ENCODE measurements at regions not wholly inside any gene's neighbourhood (a gene's known extent, or its start where the extent isn't known, plus 50 kb on each side); places are given as distances from the start of the nearest gene placed in this dataset.

- no peaks in the 10 kb centered on the region for H3K36me3 Mint-ChIP-seq
- no peaks in the 10 kb centered on the region for H3K9me3 Mint-ChIP-seq
Observed at GRCh38 chr9:11743356-11743755, 949.8 kb upstream of the TYRP1 start.

DNA sequence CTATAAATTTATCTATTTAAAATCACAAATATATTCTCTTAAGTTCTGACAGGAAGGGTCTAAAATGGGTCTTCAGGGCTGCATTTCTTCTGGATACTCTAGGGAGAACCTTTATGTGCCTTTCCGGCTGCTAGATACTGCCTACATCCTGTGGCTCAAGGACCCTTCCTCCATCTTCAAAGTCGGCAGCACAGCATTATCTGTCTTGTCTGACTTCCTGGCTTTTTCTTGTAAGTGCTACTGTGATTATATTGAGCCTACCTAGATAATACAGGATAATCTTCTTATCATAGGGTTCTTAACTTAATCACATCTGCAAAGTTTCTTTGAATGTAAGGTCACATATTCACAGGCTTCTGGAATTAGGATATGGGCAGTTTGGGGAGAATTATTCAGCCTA is 943.8 kb upstream of the TYRP1 start:
- no peak for ATAC-seq
- Mint-ChIP-seq H3K27me3 (no peaks in the 10 kb centered on the region), H3K9me3 (peaks cover 3% of the 10 kb centered on the region), H3K4me1 (no peaks in the 10 kb centered on the region), H3K27ac (no peak overlapping the region), H3K4me3 (no peak overlapping the region), H3K36me3 (no peaks in the 10 kb centered on the region)

More at GRCh38 chr9:11743356-11743755, 949.8 kb upstream of the TYRP1 start:
- Mint-ChIP-seq H3K27ac (no peak overlapping the region), H3K27me3 (no peaks in the 10 kb centered on the region), H3K4me3 (no peak overlapping the region), H3K4me1 (no peaks in the 10 kb centered on the region)
- no peak for ATAC-seq

- H3K4me1 Mint-ChIP-seq, result no peaks in the 10 kb centered on the region
- no peak overlapping the region for H3K27ac Mint-ChIP-seq
- no peak overlapping the region for H3K4me3 Mint-ChIP-seq
- H3K27me3 Mint-ChIP-seq, result no peaks in the 10 kb centered on the region
- H3K36me3 Mint-ChIP-seq, result no peaks in the 10 kb centered on the region
- no peak for ATAC-seq
- H3K9me3 Mint-ChIP-seq, result peaks cover 3% of the 10 kb centered on the region
Observed at GRCh38 chr9:11755951-11756350, 937.2 kb upstream of the TYRP1 start.

- Mint-ChIP-seq H3K4me1 (no peaks in the 10 kb centered on the region), H3K27me3 (no peaks in the 10 kb centered on the region), H3K27ac (no peak overlapping the region), H3K4me3 (no peak overlapping the region), H3K36me3 (no peaks in the 10 kb centered on the region), H3K9me3 (no peaks in the 10 kb centered on the region)
- ATAC-seq, result no peak
Observed at GRCh38 chr9:11757408-11757807, 935.8 kb upstream of the TYRP1 start.

DNA sequence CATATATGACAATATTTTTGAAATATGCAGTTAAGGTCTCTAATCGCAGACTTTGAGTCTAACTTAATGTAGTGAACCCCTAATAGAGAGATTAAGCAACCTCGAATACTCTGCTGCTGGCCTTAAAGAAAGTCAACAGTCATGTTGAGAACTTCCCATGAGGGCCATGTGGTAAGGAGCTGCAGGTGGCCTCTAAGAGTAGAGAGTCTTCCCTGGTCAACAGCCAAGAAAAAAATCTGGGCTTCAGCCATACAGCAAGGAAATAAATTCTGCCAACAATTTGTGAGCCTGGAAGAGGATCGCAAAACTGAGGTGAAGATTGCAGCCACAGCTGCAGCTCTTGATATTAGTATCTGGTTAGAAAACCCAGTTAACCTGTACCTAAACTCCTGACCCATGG is 935.2 kb upstream of the TYRP1 start:
- Mint-ChIP-seq H3K36me3 (no peaks in the 10 kb centered on the region), H3K27ac (no peak overlapping the region), H3K27me3 (no peaks in the 10 kb centered on the region), H3K4me3 (no peak overlapping the region), H3K4me1 (no peaks in the 10 kb centered on the region), H3K9me3 (no peaks in the 10 kb centered on the region)
- no peak for ATAC-seq

- Mint-ChIP-seq H3K4me3 (no peak overlapping the region), H3K4me1 (no peaks in the 10 kb centered on the region), H3K36me3 (no peaks in the 10 kb centered on the region), H3K27me3 (no peaks in the 10 kb centered on the region), H3K9me3 (peaks cover 2% of the 10 kb centered on the region), H3K27ac (no peak overlapping the region)
- ATAC-seq, result no peak
Observed at GRCh38 chr9:11779971-11780370, 913.2 kb upstream of the TYRP1 start.

DNA sequence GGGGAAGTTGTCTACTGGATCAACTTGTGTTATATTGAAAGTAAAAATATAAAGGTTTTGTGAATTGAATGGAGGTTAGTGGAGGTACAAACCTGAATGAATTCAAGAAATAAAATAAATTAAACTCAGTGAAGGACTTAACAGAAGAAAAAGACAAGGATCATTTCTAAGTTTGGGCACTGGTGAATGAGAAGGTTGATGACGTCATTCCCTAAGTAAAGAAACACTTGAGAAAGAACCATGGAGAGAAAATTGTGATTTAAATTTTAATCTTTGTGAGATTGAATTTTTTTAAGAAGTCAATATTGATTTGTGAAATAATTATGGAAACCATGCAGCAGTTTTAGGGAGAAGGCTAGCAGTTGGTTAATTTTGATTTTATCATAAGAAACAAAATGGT is 900.3 kb upstream of the TYRP1 start:
- H3K27ac Mint-ChIP-seq, result no peak overlapping the region
- H3K36me3 Mint-ChIP-seq, result no peaks in the 10 kb centered on the region
- H3K4me3 Mint-ChIP-seq, result no peak overlapping the region
- H3K27me3 Mint-ChIP-seq, result no peaks in the 10 kb centered on the region
- peaks cover 5% of the 10 kb centered on the region for H3K9me3 Mint-ChIP-seq
- ATAC-seq, result no peak
- H3K4me1 Mint-ChIP-seq, result no peaks in the 10 kb centered on the region

DNA sequence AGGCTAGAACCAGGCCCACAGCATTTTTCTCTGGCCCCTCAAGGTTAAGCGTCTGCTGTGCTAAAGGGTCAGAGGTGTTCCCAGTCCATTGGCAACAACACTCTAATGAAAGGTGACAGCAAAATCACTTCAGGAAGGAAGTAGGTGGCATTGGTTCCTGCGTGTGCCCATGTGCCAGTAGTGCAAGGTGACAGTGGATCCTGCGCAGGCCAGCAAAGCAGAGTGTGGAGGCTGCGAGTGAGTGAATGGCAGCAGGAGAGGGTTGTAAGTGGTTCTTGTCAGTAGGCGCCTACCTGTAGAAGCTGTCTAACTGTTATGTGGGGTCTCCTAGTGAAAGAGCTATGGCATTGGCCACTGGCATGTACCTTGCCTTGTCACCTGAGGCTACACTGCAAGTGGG is 898.2 kb upstream of the TYRP1 start:
- Mint-ChIP-seq H3K36me3 (no peaks in the 10 kb centered on the region), H3K4me1 (no peaks in the 10 kb centered on the region), H3K4me3 (no peak overlapping the region), H3K9me3 (peaks cover 5% of the 10 kb centered on the region), H3K27ac (no peak overlapping the region), H3K27me3 (no peaks in the 10 kb centered on the region)
- no peak for ATAC-seq

- Mint-ChIP-seq H3K4me3 (no peak overlapping the region), H3K27me3 (no peaks in the 10 kb centered on the region), H3K36me3 (no peaks in the 10 kb centered on the region), H3K4me1 (no peaks in the 10 kb centered on the region), H3K27ac (no peak overlapping the region), H3K9me3 (peaks cover 8% of the 10 kb centered on the region)
- ATAC-seq, result no peak
Observed at GRCh38 chr9:11805969-11806368, 887.2 kb upstream of the TYRP1 start.

DNA sequence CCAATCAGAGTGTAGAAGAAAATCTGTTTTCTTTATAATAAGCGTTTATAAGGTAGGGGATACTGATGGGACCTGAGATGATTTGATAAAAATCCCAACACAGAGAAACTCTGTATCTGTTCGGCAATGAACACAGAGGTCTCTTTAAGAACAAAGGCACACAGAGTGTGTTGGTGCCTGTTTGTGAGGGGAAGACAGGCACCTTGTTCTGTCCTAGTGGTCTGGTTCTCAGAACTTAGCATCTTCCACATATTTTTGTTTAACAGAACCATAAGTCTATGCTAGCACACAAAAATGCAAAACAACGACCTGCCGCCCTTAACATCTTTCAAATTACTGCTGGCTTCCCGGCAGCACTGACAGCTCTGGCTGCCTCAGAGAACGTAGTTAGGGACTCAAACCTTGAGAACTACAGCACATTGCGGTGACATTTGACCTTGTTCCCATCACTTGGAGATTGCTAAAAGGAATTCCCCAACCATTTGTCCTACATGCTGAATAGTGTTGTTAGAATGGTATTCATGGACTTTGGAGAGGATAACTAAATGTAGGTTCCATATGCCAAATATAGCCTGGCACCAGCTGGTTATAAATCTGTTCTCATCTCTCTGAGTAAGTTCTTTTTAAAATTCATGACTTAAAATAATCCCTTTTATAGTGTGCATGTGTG is 871.7 kb upstream of the TYRP1 start:
- Mint-ChIP-seq H3K9me3 (no peaks in the 10 kb centered on the region), H3K4me3 (no peak overlapping the region), H3K27ac (no peak overlapping the region), H3K27me3 (no peaks in the 10 kb centered on the region), H3K4me1 (no peaks in the 10 kb centered on the region), H3K36me3 (no peaks in the 10 kb centered on the region)
- ATAC-seq, result no peak

- Mint-ChIP-seq H3K4me1 (no peaks in the 10 kb centered on the region), H3K9me3 (peaks cover 3% of the 10 kb centered on the region), H3K27ac (no peak overlapping the region), H3K27me3 (no peaks in the 10 kb centered on the region), H3K4me3 (no peak overlapping the region), H3K36me3 (no peaks in the 10 kb centered on the region)
- no peak for ATAC-seq
Observed at GRCh38 chr9:11828201-11828600, 865.0 kb upstream of the TYRP1 start.

- peaks cover 3% of the 10 kb centered on the region for H3K9me3 Mint-ChIP-seq
- no peak overlapping the region for H3K27ac Mint-ChIP-seq
- no peaks in the 10 kb centered on the region for H3K36me3 Mint-ChIP-seq
- no peaks in the 10 kb centered on the region for H3K4me1 Mint-ChIP-seq
- H3K27me3 Mint-ChIP-seq, result no peaks in the 10 kb centered on the region
- no peak for ATAC-seq
- no peak overlapping the region for H3K4me3 Mint-ChIP-seq
Observed at GRCh38 chr9:11833056-11833455, 860.1 kb upstream of the TYRP1 start.

- H3K27me3 Mint-ChIP-seq, result no peaks in the 10 kb centered on the region
- H3K9me3 Mint-ChIP-seq, result no peaks in the 10 kb centered on the region
- no peaks in the 10 kb centered on the region for H3K36me3 Mint-ChIP-seq
- H3K4me1 Mint-ChIP-seq, result no peaks in the 10 kb centered on the region
- H3K27ac Mint-ChIP-seq, result no peak overlapping the region
- no peak for ATAC-seq
- no peak overlapping the region for H3K4me3 Mint-ChIP-seq
Observed at GRCh38 chr9:11868795-11869194, 824.4 kb upstream of the TYRP1 start.

DNA sequence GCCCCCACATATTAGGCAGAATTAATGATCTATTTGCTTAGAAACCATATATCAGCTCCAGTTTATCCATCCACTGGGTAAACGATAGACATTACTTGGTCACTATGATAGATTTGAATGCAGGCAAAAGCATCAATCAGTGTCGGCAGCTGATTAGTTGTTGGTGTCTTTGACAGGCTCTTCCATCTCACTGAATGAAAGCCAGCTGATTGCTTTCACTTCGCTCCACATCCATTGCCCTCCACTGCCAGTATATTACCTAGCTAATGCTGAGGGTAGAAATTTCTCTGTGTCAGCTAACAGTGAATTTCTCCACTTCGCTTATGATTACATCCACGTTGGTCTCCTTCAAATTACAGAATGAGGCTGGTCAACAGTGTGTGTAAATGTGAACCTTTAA is 821.3 kb upstream of the TYRP1 start:
- ATAC-seq, result no peak
- no peak overlapping the region for H3K27ac Mint-ChIP-seq
- no peak overlapping the region for H3K4me3 Mint-ChIP-seq
- no peaks in the 10 kb centered on the region for H3K4me1 Mint-ChIP-seq
- no peaks in the 10 kb centered on the region for H3K27me3 Mint-ChIP-seq
- H3K9me3 Mint-ChIP-seq, result no peaks in the 10 kb centered on the region
- no peaks in the 10 kb centered on the region for H3K36me3 Mint-ChIP-seq

DNA sequence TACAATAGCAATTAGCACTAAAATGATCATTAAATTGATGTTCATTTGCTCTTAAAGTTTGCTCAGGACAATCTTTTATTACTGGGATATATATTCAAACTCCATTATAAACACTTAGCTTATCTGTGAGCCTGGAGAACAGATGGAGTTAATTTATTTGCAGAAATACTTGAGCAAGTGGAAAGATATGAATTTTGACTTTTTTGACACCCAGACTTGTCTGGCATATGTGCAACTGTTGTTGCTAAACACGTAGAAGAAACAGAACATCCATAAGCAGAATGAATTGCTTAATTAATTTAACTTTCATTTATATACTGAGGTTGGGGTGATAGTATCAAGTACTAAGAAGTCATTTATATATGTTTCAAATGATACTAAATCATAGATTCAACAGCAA is 820.7 kb upstream of the TYRP1 start:
- Mint-ChIP-seq H3K27me3 (no peaks in the 10 kb centered on the region), H3K27ac (no peak overlapping the region), H3K4me1 (no peaks in the 10 kb centered on the region), H3K36me3 (no peaks in the 10 kb centered on the region), H3K4me3 (no peak overlapping the region), H3K9me3 (no peaks in the 10 kb centered on the region)
- ATAC-seq, result no peak

DNA sequence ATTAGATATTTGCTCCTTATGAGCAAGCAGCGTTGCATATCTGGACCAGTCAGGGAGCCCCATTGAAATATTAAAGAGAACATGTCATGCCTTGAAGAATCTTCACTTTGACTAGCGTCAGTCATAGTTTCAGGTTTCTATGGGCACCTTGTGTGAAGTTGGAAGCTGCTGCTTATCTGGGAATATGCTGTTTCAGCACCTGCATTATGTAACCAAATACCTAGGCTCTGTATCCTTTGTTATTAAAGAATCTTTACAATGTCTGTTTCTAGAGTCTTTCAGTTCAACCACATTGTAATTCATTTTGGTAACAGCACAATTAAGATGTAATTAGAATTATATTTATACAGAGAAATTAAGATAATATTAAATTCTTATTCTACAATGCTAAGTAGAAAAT is 818.8 kb upstream of the TYRP1 start:
- ATAC-seq, result no peak
- Mint-ChIP-seq H3K4me3 (no peak overlapping the region), H3K9me3 (no peaks in the 10 kb centered on the region), H3K36me3 (no peaks in the 10 kb centered on the region), H3K27me3 (no peaks in the 10 kb centered on the region), H3K27ac (no peak overlapping the region), H3K4me1 (no peaks in the 10 kb centered on the region)

DNA sequence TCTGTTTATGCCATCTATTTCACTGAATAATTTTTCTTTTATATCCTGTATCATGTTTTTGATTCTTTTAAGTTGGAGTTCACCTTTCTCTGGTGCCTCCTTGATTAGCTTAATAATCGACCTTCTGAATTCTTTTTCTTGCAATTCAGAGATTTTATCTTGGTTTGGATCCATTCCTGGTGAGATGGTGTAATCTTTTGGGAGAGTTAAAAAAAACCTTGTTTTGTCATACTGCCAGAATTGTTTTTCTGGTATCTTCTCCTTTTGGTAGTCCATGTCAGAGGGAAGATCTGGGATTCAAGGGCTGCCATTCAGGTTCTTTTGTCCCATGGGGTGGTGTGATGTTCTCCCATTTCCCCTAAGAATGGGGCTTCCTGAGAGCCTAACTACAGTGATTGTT is 800.8 kb upstream of the TYRP1 start:
- ATAC-seq, result no peak
- no peak overlapping the region for H3K4me3 Mint-ChIP-seq
- H3K9me3 Mint-ChIP-seq, result peaks cover 6% of the 10 kb centered on the region
- no peaks in the 10 kb centered on the region for H3K4me1 Mint-ChIP-seq
- H3K36me3 Mint-ChIP-seq, result no peaks in the 10 kb centered on the region
- no peaks in the 10 kb centered on the region for H3K27me3 Mint-ChIP-seq
- H3K27ac Mint-ChIP-seq, result no peak overlapping the region

All from stimulated activated memory B cell treated with anti-CD40 and anti-IgM and Interleukin-4, amounts not matched to agents 10 μg/mL and 1 μg/mL and 100 μg/mL, for 72 hours (primary cell).